ENCODE measurements at regions not wholly inside any gene's neighbourhood (a gene's known extent, or its start where the extent isn't known, plus 50 kb on each side); places are given as distances from the start of the nearest gene placed in this dataset.

GRCh38 chr13:62643799-62644524 lies 1228.3 kb upstream of the PCDH20 start (continued):
- TF ChIP-seq, protein P1, sequence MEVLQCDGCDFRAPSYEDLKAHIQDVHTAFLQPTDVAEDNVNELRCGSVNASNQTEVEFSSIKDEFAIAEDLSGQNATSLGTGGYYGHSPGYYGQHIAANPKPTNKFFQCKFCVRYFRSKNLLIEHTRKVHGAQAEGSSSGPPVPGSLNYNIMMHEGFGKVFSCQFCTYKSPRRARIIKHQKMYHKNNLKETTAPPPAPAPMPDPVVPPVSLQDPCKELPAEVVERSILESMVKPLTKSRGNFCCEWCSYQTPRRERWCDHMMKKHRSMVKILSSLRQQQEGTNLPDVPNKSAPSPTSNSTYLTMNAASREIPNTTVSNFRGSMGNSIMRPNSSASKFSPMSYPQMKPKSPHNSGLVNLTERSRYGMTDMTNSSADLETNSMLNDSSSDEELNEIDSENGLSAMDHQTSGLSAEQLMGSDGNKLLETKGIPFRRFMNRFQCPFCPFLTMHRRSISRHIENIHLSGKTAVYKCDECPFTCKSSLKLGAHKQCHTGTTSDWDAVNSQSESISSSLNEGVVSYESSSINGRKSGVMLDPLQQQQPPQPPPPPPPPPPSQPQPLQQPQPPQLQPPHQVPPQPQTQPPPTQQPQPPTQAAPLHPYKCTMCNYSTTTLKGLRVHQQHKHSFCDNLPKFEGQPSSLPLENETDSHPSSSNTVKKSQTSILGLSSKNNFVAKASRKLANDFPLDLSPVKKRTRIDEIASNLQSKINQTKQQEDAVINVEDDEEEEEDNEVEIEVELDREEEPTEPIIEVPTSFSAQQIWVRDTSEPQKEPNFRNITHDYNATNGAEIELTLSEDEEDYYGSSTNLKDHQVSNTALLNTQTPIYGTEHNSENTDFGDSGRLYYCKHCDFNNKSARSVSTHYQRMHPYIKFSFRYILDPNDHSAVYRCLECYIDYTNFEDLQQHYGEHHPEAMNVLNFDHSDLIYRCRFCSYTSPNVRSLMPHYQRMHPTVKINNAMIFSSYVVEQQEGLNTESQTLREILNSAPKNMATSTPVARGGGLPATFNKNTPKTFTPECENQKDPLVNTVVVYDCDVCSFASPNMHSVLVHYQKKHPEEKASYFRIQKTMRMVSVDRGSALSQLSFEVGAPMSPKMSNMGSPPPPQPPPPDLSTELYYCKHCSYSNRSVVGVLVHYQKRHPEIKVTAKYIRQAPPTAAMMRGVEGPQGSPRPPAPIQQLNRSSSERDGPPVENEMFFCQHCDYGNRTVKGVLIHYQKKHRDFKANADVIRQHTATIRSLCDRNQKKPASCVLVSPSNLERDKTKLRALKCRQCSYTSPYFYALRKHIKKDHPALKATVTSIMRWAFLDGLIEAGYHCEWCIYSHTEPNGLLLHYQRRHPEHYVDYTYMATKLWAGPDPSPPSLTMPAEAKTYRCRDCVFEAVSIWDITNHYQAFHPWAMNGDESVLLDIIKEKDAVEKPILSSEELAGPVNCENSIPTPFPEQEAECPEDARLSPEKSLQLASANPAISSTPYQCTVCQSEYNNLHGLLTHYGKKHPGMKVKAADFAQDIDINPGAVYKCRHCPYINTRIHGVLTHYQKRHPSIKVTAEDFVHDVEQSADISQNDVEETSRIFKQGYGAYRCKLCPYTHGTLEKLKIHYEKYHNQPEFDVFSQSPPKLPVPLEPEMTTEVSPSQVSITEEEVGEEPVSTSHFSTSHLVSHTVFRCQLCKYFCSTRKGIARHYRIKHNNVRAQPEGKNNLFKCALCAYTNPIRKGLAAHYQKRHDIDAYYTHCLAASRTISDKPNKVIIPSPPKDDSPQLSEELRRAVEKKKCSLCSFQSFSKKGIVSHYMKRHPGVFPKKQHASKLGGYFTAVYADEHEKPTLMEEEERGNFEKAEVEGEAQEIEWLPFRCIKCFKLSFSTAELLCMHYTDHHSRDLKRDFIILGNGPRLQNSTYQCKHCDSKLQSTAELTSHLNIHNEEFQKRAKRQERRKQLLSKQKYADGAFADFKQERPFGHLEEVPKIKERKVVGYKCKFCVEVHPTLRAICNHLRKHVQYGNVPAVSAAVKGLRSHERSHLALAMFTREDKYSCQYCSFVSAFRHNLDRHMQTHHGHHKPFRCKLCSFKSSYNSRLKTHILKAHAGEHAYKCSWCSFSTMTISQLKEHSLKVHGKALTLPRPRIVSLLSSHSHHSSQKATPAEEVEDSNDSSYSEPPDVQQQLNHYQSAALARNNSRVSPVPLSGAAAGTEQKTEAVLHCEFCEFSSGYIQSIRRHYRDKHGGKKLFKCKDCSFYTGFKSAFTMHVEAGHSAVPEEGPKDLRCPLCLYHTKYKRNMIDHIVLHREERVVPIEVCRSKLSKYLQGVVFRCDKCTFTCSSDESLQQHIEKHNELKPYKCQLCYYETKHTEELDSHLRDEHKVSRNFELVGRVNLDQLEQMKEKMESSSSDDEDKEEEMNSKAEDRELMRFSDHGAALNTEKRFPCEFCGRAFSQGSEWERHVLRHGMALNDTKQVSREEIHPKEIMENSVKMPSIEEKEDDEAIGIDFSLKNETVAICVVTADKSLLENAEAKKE (CRISPR knock-in tag; IDR thresholded peaks at IDR 0.05), result no peak
- TF ChIP-seq ETS1 (IDR thresholded peaks at IDR 0.05) (no peak), STAT1 (IDR thresholded peaks at IDR 0.05; ENCODE audit: unreplicated experiment) (no peak), EZH2phosphoT487 (IDR thresholded peaks at IDR 0.05; ENCODE audit: unreplicated experiment) (no peak), EZH2 (IDR thresholded peaks at IDR 0.05; ENCODE audit: low read depth, unreplicated experiment) (no peak)

DNA sequence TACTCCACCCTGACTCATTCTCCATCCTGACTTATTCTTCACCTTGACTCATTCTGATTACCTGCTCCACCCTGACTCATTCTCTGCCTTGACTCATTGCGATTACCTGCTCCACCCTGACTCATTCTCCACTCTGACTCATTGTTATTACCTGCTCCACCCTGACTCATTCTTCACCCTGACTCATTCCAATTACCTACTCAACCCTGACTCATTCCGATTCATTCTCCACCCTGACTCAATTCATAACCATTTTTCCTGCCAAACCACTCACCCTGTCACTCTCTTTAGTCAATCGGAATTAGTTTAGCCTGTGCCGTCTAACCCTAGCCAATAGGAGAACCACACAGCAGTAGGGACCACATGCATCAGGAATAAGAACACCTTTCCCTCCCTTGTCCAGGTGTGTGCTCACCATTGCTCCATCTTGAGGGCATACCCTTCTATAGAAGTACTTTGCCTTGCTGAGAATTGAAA lies 1227.4 kb upstream of the PCDH20 start:
- peaks cover 7% of the 10 kb centered on the region; the same call in 2 of the 3 replicates for H3K4me1 Mint-ChIP-seq
- Histone ChIP-seq H4K20me1 (replicated peaks; ENCODE audit: insufficient read depth) (no peaks in the 10 kb centered on the region), H3K4me2 (no peak overlapping the region), H3K4me1 (ENCODE audit: insufficient read depth) (no peaks in the 10 kb centered on the region), H3K4me3 (no peak overlapping the region), H3K9me2 (ENCODE audit: insufficient read depth) (peaks cover 5% of the 10 kb centered on the region; the same call in 1 of the 2 replicates), H2AFZ (no peak overlapping the region), H3F3A (replicated peaks; ENCODE audit: low read depth) (no peaks in the 10 kb centered on the region), H3K27ac (ENCODE audit: low read depth) (no peak overlapping the region), H3K27me3 (ENCODE audit: insufficient read depth) (no peaks in the 10 kb centered on the region), H3K79me2 (replicated peaks; ENCODE audit: insufficient read depth) (no peaks in the 10 kb centered on the region), H3K36me3 (ENCODE audit: insufficient read depth) (no peaks in the 10 kb centered on the region)
- peaks cover 9% of the 10 kb centered on the region; the same call in 2 of the 3 replicates for H3K9me3 Mint-ChIP-seq
- H3K36me3 Mint-ChIP-seq (ENCODE audit: low read depth), result peaks cover 5% of the 10 kb centered on the region; the same call in 1 of the 3 replicates
- no peak for DNase-seq (ENCODE audit: low spot score)
- no peak overlapping the region for H3K27ac Mint-ChIP-seq
- H3K27me3 Mint-ChIP-seq (ENCODE audit: insufficient read depth, low read depth, poor library complexity), result no peaks in the 10 kb centered on the region
- no peak for ATAC-seq
- H3K4me3 Mint-ChIP-seq, result no peak overlapping the region
- TF ChIP-seq ZNF331 (CRISPR knock-in tag; IDR thresholded peaks at IDR 0.05; ENCODE audit: low read depth) (no peak), POLR2AphosphoS5 (IDR thresholded peaks at IDR 0.05; ENCODE audit: low read depth) (no peak), STAT1 (IDR thresholded peaks at IDR 0.05; ENCODE audit: unreplicated experiment) (no peak), ETS1 (IDR thresholded peaks at IDR 0.05) (no peak)

All from GM23338 (cell line).